PC-9 (cell line): ENCODE measurements at regions not wholly inside any gene's neighbourhood (a gene's known extent, or its start where the extent isn't known, plus 50 kb on each side); places are given as distances from the start of the nearest gene placed in this dataset.

ENCODE experiments used
- BruUV-seq: library from RNA; stranded (reverse); fragments of 400-500 nt; replicated peaks from 2 replicates; lab custom pipeline; 2021; lab: Mats Ljungman, UMichigan
- CTCF ChIA-PET: fragments of 300-600 bp; sonication (Branson Sonifier 250); formaldehyde crosslinking; loops from one replicate; lab custom pipeline; 2022; ENCODE audit warnings: antibody characterized with exemption; lab: Charles Lee
- POLR2A ChIA-PET: fragments of 300-600 bp; sonication (Branson Sonifier 250); formaldehyde crosslinking; loops from one replicate; lab custom pipeline; 2022; ENCODE audit warnings: antibody characterized with exemption; ENCODE audit not compliant: unreplicated experiment; lab: Charles Lee
- DNase-seq, 2 experiments: peaks; one replicate each; pipeline versions ENCODE4 v3.0.0 to v3.0.0-alpha.2; 2015 to 2022; ENCODE audit warnings: mixed read lengths in 1 of 2
- H2AFZ ChIP-seq: fragments of 200-600 bp; sonication (generic); 2 replicates; pipeline ENCODE4 v1.8.1; 2017; ENCODE audit warnings: antibody characterized with exemption
- H3F3A ChIP-seq: fragments of 200-600 bp; sonication (generic); 2 replicates; pipeline ENCODE4 v1.8.1; 2017; ENCODE audit warnings: antibody characterized with exemption, mild to moderate bottlenecking, low read depth; ENCODE audit not compliant: insufficient read depth
- H3K27ac ChIP-seq: fragments of 200-600 bp; sonication (generic); 2 replicates; pipeline ENCODE4 v1.6.1; 2016; ENCODE audit warnings: mixed run types
- H3K27me3 ChIP-seq: fragments of 200-600 bp; sonication (generic); 2 replicates; pipeline ENCODE4 v1.6.1; 2016; ENCODE audit warnings: low read depth, mixed run types; ENCODE audit not compliant: insufficient read depth
- H3K36me3 ChIP-seq: fragments of 200-600 bp; sonication (generic); 2 replicates; pipeline ENCODE4 v1.6.1; 2016; ENCODE audit warnings: low read depth, mixed run types
- H3K4me1 ChIP-seq: fragments of 200-600 bp; sonication (generic); replicated peaks from 2 replicates; pipeline ENCODE4 v1.6.1; 2016; ENCODE audit warnings: mixed run types; ENCODE audit not compliant: insufficient read depth
- H3K4me2 ChIP-seq: fragments of 200-600 bp; sonication (generic); 2 replicates; pipeline ENCODE4 v1.6.1; 2017; ENCODE audit warnings: mixed run types
- H3K4me3 ChIP-seq: fragments of 200-600 bp; sonication (generic); 2 replicates; pipeline ENCODE4 v1.6.1; 2016; ENCODE audit warnings: mixed run types
- H3K79me2 ChIP-seq: fragments of 200-600 bp; sonication (generic); 2 replicates; pipeline ENCODE4 v1.6.1; 2017; ENCODE audit warnings: low read depth, mixed run types
- H3K9me2 ChIP-seq: fragments of 200-600 bp; sonication (generic); 2 replicates; pipeline ENCODE4 v1.8.1; 2017; ENCODE audit warnings: mild to moderate bottlenecking; ENCODE audit not compliant: insufficient read depth
- H3K9me3 ChIP-seq: fragments of 200-600 bp; sonication (generic); 2 replicates; pipeline ENCODE4 v1.8.1; 2016; ENCODE audit warnings: low read depth; ENCODE audit not compliant: insufficient read depth
- H4K20me1 ChIP-seq: fragments of 200-600 bp; sonication (generic); 2 replicates; pipeline ENCODE4 v1.8.1; 2017; ENCODE audit not compliant: insufficient read depth
- CTCF ChIP-seq: fragments of 200-600 bp; sonication (generic); conservative IDR thresholded peaks from 2 replicates; pipeline ENCODE4 v1.6.1; 2017; ENCODE audit warnings: mixed run types, antibody characterized with exemption, mild to moderate bottlenecking, moderate library complexity
- EZH2 ChIP-seq: fragments of 200-600 bp; sonication (generic); IDR thresholded peaks from 2 replicates; pipeline ENCODE4 v1.8.0; 2017; ENCODE audit warnings: antibody characterized with exemption, low read depth
- intact Hi-C: fragments of 100-400 bp; cut with micrococcal nuclease; formaldehyde crosslinking; loops from one replicate; pipeline ENCODE4 v1.10.0; 2022; ENCODE audit not compliant: unreplicated experiment

- H3K4me3 ChIP-seq, result no peak overlapping the region
- no peaks in the 10 kb centered on the region for H3K36me3 ChIP-seq
- TF ChIP-seq EZH2, result no peak
- no peak for TF ChIP-seq CTCF
- no peaks in the 10 kb centered on the region for H3K9me2 ChIP-seq
- H3K4me1 ChIP-seq, result no peaks in the 10 kb centered on the region
- H4K20me1 ChIP-seq, result no peaks in the 10 kb centered on the region
- no peak overlapping the region for H3K27ac ChIP-seq
- ChIA-PET POLR2A (no interaction called here), CTCF (no interaction called here)
- intact Hi-C loops, result no loop called here
- BruUV-seq, result no TSS peak
- no peaks in the 10 kb centered on the region for H3K79me2 ChIP-seq
- DNase-seq, result no peak
- H3K27me3 ChIP-seq, result peaks cover 45% of the 10 kb centered on the region
- no peak overlapping the region for H3K4me2 ChIP-seq
- H2AFZ ChIP-seq, result no peak overlapping the region
- no peaks in the 10 kb centered on the region for H3F3A ChIP-seq
- no peaks in the 10 kb centered on the region for H3K9me3 ChIP-seq
Measured at GRCh38 chr7:67564959-67565358, 568.3 kb downstream of the TYW1 start.

DNA sequence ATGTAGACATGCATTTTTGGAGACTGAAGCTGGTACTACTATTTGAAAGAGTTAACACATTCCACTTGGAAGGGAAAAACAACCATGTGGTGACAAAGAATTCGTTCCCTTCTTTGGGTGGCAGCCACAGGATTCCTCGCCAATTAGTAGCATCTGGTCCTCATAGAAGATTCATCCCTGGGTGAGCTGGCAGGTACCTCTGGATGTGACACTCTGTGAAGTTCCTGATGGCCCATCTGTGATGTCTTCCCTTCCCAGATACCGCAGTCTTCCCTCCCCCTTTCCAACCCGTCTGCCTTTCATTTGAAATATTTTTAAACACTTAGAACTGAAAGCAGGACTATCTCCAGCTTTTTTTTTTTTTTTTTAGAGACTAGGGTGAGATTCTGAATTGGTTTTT, 569.5 kb downstream of the TYW1 start:
- H3K27ac ChIP-seq, result no peak overlapping the region
- no peaks in the 10 kb centered on the region for H3K9me2 ChIP-seq
- DNase-seq, result no peak
- BruUV-seq, result no TSS peak
- H3K9me3 ChIP-seq, result no peaks in the 10 kb centered on the region
- TF ChIP-seq EZH2 (no peak), CTCF (no peak)
- CTCF ChIA-PET, result no interaction called here
- H3K79me2 ChIP-seq, result no peaks in the 10 kb centered on the region
- H3F3A ChIP-seq, result no peaks in the 10 kb centered on the region
- H2AFZ ChIP-seq, result no peak overlapping the region
- peaks cover 48% of the 10 kb centered on the region for H3K27me3 ChIP-seq
- H4K20me1 ChIP-seq, result no peaks in the 10 kb centered on the region
- intact Hi-C loops, result no loop called here
- H3K4me2 ChIP-seq, result no peak overlapping the region
- POLR2A ChIA-PET, result no interaction called here
- H3K4me3 ChIP-seq, result no peak overlapping the region
- no peaks in the 10 kb centered on the region for H3K36me3 ChIP-seq
- no peaks in the 10 kb centered on the region for H3K4me1 ChIP-seq

DNA sequence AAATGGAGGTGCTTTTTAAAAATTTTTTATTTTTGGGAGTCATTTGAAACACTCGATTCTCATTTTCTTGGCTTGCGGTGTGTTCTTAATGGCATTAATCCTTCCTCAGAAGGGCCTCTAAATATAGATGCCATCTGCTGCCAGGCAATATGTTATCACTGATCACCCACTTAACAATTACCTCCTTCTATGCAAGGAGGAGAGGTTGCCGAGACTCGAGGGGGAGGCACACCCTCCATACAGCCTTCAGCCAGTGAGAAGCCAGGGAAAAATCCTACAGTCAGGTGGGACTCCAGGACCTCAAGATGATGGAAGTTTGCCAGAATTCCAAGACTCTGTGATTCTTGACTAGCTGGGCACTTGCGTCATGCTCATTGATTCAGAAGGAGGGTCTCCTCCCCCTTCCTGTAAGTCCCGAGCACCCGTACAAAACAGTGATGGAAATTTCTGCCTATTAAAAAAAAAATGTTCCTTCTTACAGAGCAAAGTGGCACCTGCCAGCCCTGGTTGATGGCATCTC, 574.5 kb downstream of the TYW1 start:
- BruUV-seq, result no TSS peak
- no peaks in the 10 kb centered on the region for H3K36me3 ChIP-seq

More for the DNA sequence above, 574.5 kb downstream of the TYW1 start:
- H2AFZ ChIP-seq, result no peak overlapping the region
- H4K20me1 ChIP-seq, result no peaks in the 10 kb centered on the region
- ChIA-PET CTCF (no interaction called here), POLR2A (no interaction called here)
- peaks cover 9% of the 10 kb centered on the region; the same call in 1 of the 2 replicates for H3K27me3 ChIP-seq
- TF ChIP-seq EZH2, result no peak
- TF ChIP-seq CTCF, result no peak
- intact Hi-C loops, result no loop called here
- no peak overlapping the region for H3K4me3 ChIP-seq
- no peak for DNase-seq
- H3K9me3 ChIP-seq, result no peaks in the 10 kb centered on the region
- H3K4me1 ChIP-seq, result no peaks in the 10 kb centered on the region
- H3F3A ChIP-seq, result no peaks in the 10 kb centered on the region
- no peak overlapping the region for H3K4me2 ChIP-seq
- H3K9me2 ChIP-seq, result no peaks in the 10 kb centered on the region
- H3K27ac ChIP-seq, result no peak overlapping the region
- H3K79me2 ChIP-seq, result no peaks in the 10 kb centered on the region
